Keratinocyte (primary cell): ENCODE measurements at regions not wholly inside any gene's neighbourhood (a gene's known extent, or its start where the extent isn't known, plus 50 kb on each side); places are given as distances from the start of the nearest gene placed in this dataset.

Experiments used
- DNase-seq: peaks from one replicate; pipeline ENCODE4 v3.0.0-alpha.2; 2011; ENCODE audit warnings: low read depth, missing footprints, low spot score
- FAIRE-seq: peaks from 2 replicates; lab custom pipeline; 2011; peaks lifted over from hg19 to GRCh38; lab: Jason Lieb, UNC
- H2AFZ ChIP-seq: 2 replicates; pipeline ENCODE4 v1.6.0; 2012; ENCODE audit warnings: low read length, control low read depth, inconsistent platforms; ENCODE audit not compliant: control insufficient read depth
- H3K27ac ChIP-seq: 2 replicates; pipeline ENCODE4 v1.5.1; 2011; ENCODE audit warnings: low read length; ENCODE audit not compliant: control insufficient read depth, insufficient read depth
- H3K27me3 ChIP-seq: 3 replicates; pipeline ENCODE4 v1.6.0; 2011; ENCODE audit warnings: low read length; ENCODE audit not compliant: control insufficient read depth, insufficient read depth; ENCODE audit errors: extremely low read depth
- H3K36me3 ChIP-seq, 2 experiments: 2 replicates in 1 of 2; 3 replicates in 1 of 2; pipeline ENCODE4 v1.5.1; 2011; ENCODE audit warnings: low read length in 2 of 2, mild to moderate bottlenecking in 1 of 2; ENCODE audit not compliant: control insufficient read depth in 2 of 2, insufficient read depth in 2 of 2; ENCODE audit errors: extremely low read depth in 1 of 2
- H3K4me1 ChIP-seq: 3 replicates; pipeline ENCODE4 v1.5.1; 2011; ENCODE audit warnings: low read length; ENCODE audit not compliant: control insufficient read depth, insufficient read depth; ENCODE audit errors: extremely low read depth
- H3K4me2 ChIP-seq: 3 replicates; pipeline ENCODE4 v1.6.0; 2011; ENCODE audit warnings: low read depth, low read length; ENCODE audit not compliant: control insufficient read depth, insufficient read depth; ENCODE audit errors: extremely low read depth
- H3K4me3 ChIP-seq, 3 experiments: fragments of 200-600 bp in 1 of 3; sonication (generic) in 1 of 3; 2 replicates in 2 of 3; 3 replicates in 1 of 3; pipeline ENCODE4 v1.5.1; 2011 to 2016; ENCODE audit warnings: low read length in 3 of 3, mild to moderate bottlenecking in 3 of 3, control low read depth in 2 of 3, inconsistent platforms in 1 of 3, low read depth in 1 of 3, mixed read lengths in 1 of 3, mixed run types in 1 of 3, moderate library complexity in 1 of 3; ENCODE audit not compliant: control insufficient read depth in 2 of 3, insufficient read depth in 2 of 3; ENCODE audit errors: extremely low read depth in 1 of 3
- H3K79me2 ChIP-seq: 2 replicates; pipeline ENCODE4 v1.6.0; 2012; ENCODE audit warnings: low read length; ENCODE audit not compliant: control insufficient read depth, insufficient read depth
- H3K9ac ChIP-seq: 3 replicates; pipeline ENCODE4 v1.6.0; 2011; ENCODE audit warnings: low read length; ENCODE audit not compliant: control insufficient read depth, insufficient read depth; ENCODE audit errors: extremely low read depth
- H3K9me1 ChIP-seq: 3 replicates; pipeline ENCODE4 v1.6.0; 2011; ENCODE audit warnings: low read length; ENCODE audit not compliant: control insufficient read depth, insufficient read depth; ENCODE audit errors: extremely low read depth
- H3K9me3 ChIP-seq: 2 replicates; pipeline ENCODE4 v1.5.1; 2012; ENCODE audit warnings: low read depth, low read length; ENCODE audit not compliant: control insufficient read depth
- H4K20me1 ChIP-seq: 3 replicates; pipeline ENCODE4 v1.6.0; 2011; ENCODE audit warnings: low read length; ENCODE audit not compliant: control insufficient read depth, insufficient read depth; ENCODE audit errors: extremely low read depth
- CTCF ChIP-seq, 3 experiments: IDR thresholded peaks in 1 of 3; conservative IDR thresholded peaks in 1 of 3; optimal IDR thresholded peaks in 1 of 3; 2 replicates in 2 of 3; 3 replicates in 1 of 3; pipeline versions ENCODE3 to v1.5.1; 2011; ENCODE audit warnings: low read length in 3 of 3, mild to moderate bottlenecking in 3 of 3, moderate library complexity in 2 of 3, control low read depth in 1 of 3, inconsistent platforms in 1 of 3; ENCODE audit not compliant: insufficient read depth in 2 of 3; ENCODE audit errors: extremely low read depth in 1 of 3
- EZH2 ChIP-seq: IDR thresholded peaks from one replicate; pipeline ENCODE4 v1.6.1; 2012; ENCODE audit warnings: inconsistent platforms, mild to moderate bottlenecking, low read length, moderate library complexity
- dilution Hi-C: fragments of 300-500 bp; cut with MboI; formaldehyde crosslinking; loops from one replicate; pipeline ENCODE4 v1.7.0; 2020; ENCODE audit warnings: low sequenced_read_pairs; ENCODE audit not compliant: extremely low pct_ligation_motif_present

DNA sequence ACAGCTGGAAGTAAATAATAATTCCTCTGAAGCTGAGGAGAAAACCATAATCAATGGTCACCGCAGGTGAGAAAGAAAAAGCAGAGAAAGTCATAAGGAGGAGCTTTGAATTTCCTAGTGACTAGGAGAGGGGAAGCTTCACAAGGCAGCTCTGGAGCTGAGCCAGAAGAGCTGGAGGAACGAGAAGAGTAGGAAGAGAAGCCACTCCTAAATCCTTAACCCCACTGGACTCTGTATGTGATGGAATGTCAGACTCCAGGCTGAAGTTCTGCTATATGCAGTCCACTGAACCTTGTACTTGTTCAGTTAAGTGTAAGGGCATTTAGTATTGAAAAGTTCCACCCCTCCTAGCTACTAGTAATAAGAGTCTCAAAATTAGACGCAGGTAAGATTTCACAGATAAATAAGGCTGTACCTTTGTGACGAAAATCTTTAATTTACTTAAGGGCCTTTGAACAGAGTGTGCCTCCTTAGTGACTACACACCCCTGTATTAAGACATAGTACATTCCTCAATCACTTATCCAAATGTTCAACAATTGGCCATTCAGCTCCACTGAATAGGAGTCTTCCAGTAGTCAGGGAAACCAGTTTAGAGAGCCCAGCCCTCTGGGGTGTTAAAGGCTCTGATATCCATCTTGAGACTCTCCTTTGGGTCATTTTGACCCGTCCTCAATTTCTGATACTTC lies 71.4 kb upstream of the UFL1 start:
- H3K36me3 ChIP-seq: no peaks in the 10 kb centered on the region
- H3K4me2 ChIP-seq: no peak overlapping the region
- H4K20me1 ChIP-seq: no peaks in the 10 kb centered on the region
- no peaks in the 10 kb centered on the region for H3K9me1 ChIP-seq
- DNase-seq (no peak), FAIRE-seq (no peak)
- no peak overlapping the region for H3K9ac ChIP-seq
- dilution Hi-C loops: no loop called here
- no peaks in the 10 kb centered on the region for H3K9me3 ChIP-seq
- TF ChIP-seq EZH2 (no peak), CTCF (optimal IDR thresholded peaks at IDR 0.05 in 1 of 3, IDR thresholded peaks at IDR 0.05 in 1 of 3, conservative IDR thresholded peaks at IDR 0.05 in 1 of 3; ENCODE audit: extremely low read depth in 1 of 3, insufficient read depth in 2 of 3, low read length in 3 of 3) (no peak)
- no peaks in the 10 kb centered on the region for H3K27me3 ChIP-seq
- H3K27ac ChIP-seq: no peak overlapping the region
- no peaks in the 10 kb centered on the region for H3K4me1 ChIP-seq
- H3K4me3 ChIP-seq: no peak overlapping the region
- peak overlapping the region; percentile 49 for H2AFZ ChIP-seq
- no peaks in the 10 kb centered on the region for H3K79me2 ChIP-seq

DNA sequence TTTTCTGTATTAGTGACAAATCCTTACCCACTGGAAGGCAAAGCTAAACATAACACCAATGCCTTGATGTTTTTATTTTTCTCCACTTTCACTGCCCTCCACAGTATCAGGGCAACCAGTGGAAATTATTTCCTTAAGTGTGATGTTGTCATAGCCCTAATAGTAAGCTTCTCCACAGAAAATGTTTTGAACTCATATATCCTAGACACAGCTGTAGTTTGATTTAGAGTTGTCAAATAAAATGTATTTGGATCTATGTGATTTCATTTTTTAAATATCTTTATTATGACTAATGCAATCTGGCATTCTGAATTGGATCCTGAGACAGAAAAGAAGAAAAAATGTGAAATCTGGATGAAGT lies 70.9 kb upstream of the UFL1 start:
- Histone ChIP-seq H3K4me2 (no peak overlapping the region), H3K9ac (no peak overlapping the region), H3K9me3 (no peaks in the 10 kb centered on the region), H3K4me1 (no peaks in the 10 kb centered on the region), H4K20me1 (no peaks in the 10 kb centered on the region), H3K9me1 (no peaks in the 10 kb centered on the region), H3K36me3 (no peaks in the 10 kb centered on the region), H3K4me3 (no peak overlapping the region), H3K27ac (no peak overlapping the region), H2AFZ (no peak overlapping the region), H3K27me3 (no peaks in the 10 kb centered on the region), H3K79me2 (no peaks in the 10 kb centered on the region)
- DNase-seq: no peak
- dilution Hi-C loops: no loop called here
- FAIRE-seq: no peak
- TF ChIP-seq CTCF (optimal IDR thresholded peaks at IDR 0.05 in 1 of 3, IDR thresholded peaks at IDR 0.05 in 1 of 3, conservative IDR thresholded peaks at IDR 0.05 in 1 of 3; ENCODE audit: extremely low read depth in 1 of 3, insufficient read depth in 2 of 3, low read length in 3 of 3) (no peak), EZH2 (no peak)
